ENCODE measurements at regions not wholly inside any gene's neighbourhood (a gene's known extent, or its start where the extent isn't known, plus 50 kb on each side); places are given as distances from the start of the nearest gene placed in this dataset.

- no peak for TF ChIP-seq CTCF (conservative IDR thresholded peaks at IDR 0.05; ENCODE audit: low read depth, low read length)
- no peak for TF ChIP-seq EZH2 (IDR thresholded peaks at IDR 0.05; ENCODE audit: borderline replicate concordance, low read depth, low read length, poor library complexity, severe bottlenecking)
Observed at GRCh38 chr5:23012842-23013241, 159.7 kb upstream of the CDH12 start.
